Endodermal cell (in vitro differentiated cells): ENCODE measurements at regions not wholly inside any gene's neighbourhood (a gene's known extent, or its start where the extent isn't known, plus 50 kb on each side); places are given as distances from the start of the nearest gene placed in this dataset.

Source experiments
- DNase-seq: peaks from one replicate; pipeline ENCODE4 v3.0.0-alpha.2; 2017
- H3K27ac ChIP-seq: 2 replicates; pipeline ENCODE4 v1.5.1; 2013; ENCODE audit warnings: mild to moderate bottlenecking, low read depth, low read length, moderate library complexity
- H3K27me3 ChIP-seq: 2 replicates; pipeline ENCODE4 v1.6.1; 2013; ENCODE audit warnings: mild to moderate bottlenecking, low read length, moderate library complexity; ENCODE audit not compliant: insufficient read depth, control insufficient read depth, poor library complexity, severe bottlenecking
- H3K36me3 ChIP-seq: 2 replicates; pipeline ENCODE4 v1.7.0; 2013; ENCODE audit warnings: mild to moderate bottlenecking, low read length, moderate library complexity; ENCODE audit not compliant: control insufficient read depth, insufficient read depth
- H3K4me1 ChIP-seq: one replicate; pipeline ENCODE4 v1.7.0; 2013; ENCODE audit warnings: low read length; ENCODE audit not compliant: control insufficient read depth, insufficient read depth
- H3K4me3 ChIP-seq: 2 replicates; pipeline ENCODE4 v1.5.1; 2013; ENCODE audit warnings: mild to moderate bottlenecking, low read length, moderate library complexity
- H3K9ac ChIP-seq: 2 replicates; pipeline ENCODE4 v1.6.1; 2013; ENCODE audit warnings: mild to moderate bottlenecking, low read length, moderate library complexity; ENCODE audit not compliant: poor library complexity, severe bottlenecking; ENCODE audit errors: extremely low read depth
- H3K9me3 ChIP-seq: 2 replicates; pipeline ENCODE4 v1.6.1; 2013; ENCODE audit warnings: mild to moderate bottlenecking, low read length, moderate library complexity; ENCODE audit not compliant: control insufficient read depth
- H3K27ac Mint-ChIP-seq: 2 replicates; pipeline ENCODE4 v1.8.0; 2020; ENCODE audit warnings: mixed read lengths
- H3K27me3 Mint-ChIP-seq: 2 replicates; pipeline ENCODE4 v1.8.0; 2021; ENCODE audit warnings: mild to moderate bottlenecking, mixed read lengths; ENCODE audit not compliant: insufficient read depth
- H3K36me3 Mint-ChIP-seq: 2 replicates; pipeline ENCODE4 v1.8.0; 2020; ENCODE audit warnings: low read depth, mixed read lengths
- H3K4me1 Mint-ChIP-seq: 2 replicates; pipeline ENCODE4 v1.8.0; 2020; ENCODE audit warnings: mixed read lengths
- H3K4me3 Mint-ChIP-seq: 2 replicates; pipeline ENCODE4 v1.8.0; 2020; ENCODE audit warnings: mild to moderate bottlenecking, moderate library complexity, mixed read lengths
- H3K9me3 Mint-ChIP-seq: 2 replicates; pipeline ENCODE4 v1.8.0; 2020; ENCODE audit warnings: mild to moderate bottlenecking, mixed read lengths
- CTCF ChIP-seq: fragments of 200-600 bp; sonication (generic); conservative IDR thresholded peaks from 2 replicates; pipeline ENCODE4 v1.5.0; 2021; ENCODE audit warnings: antibody characterized with exemption, mild to moderate bottlenecking
- whole genome bisulfite sequencing, 2 experiments: methylation state at CpG; one replicate each; pipeline versions ENCODE4 v1.1.5 to v1.1.7; 2013; ENCODE audit warnings: missing lambda C conversion rate in 2 of 2, mixed read lengths in 1 of 2; ENCODE audit not compliant: insufficient coverage in 1 of 2, insufficient read length in 1 of 2; 5-methylcytosine and 5-hydroxymethylcytosine counted together

GRCh38 chrX:44092778-44093177 lies 119.6 kb upstream of the NDP start:
- H3K36me3 ChIP-seq: no peaks in the 10 kb centered on the region
- H3K4me1 ChIP-seq: no peaks in the 10 kb centered on the region
- no peak overlapping the region for H3K4me3 Mint-ChIP-seq
- H3K27ac Mint-ChIP-seq: no peak overlapping the region
- no peaks in the 10 kb centered on the region for H3K36me3 Mint-ChIP-seq
- H3K27me3 ChIP-seq: no peaks in the 10 kb centered on the region
- H3K9me3 ChIP-seq: no peaks in the 10 kb centered on the region
- H3K4me3 ChIP-seq: no peak overlapping the region
- no peak for DNase-seq
- TF ChIP-seq CTCF: no peak
- no peak overlapping the region for H3K27ac ChIP-seq
- peaks cover 39% of the 10 kb centered on the region for H3K9me3 Mint-ChIP-seq
- 82% methylated on average over 2 of the region's 2 CpGs; no CpG with 5 or more reads in 1 of the 2 experiments for WGBS, 2 experiments
- H3K9ac ChIP-seq: no peak overlapping the region
- no peaks in the 10 kb centered on the region for H3K27me3 Mint-ChIP-seq
- H3K4me1 Mint-ChIP-seq: no peaks in the 10 kb centered on the region

GRCh38 chrX:44088510-44089144 lies 115.4 kb upstream of the NDP start:
- H3K36me3 Mint-ChIP-seq: no peaks in the 10 kb centered on the region
- 87% methylated on average over 2 of the region's 6 CpGs; no CpG with 5 or more reads in 1 of the 2 experiments for WGBS, 2 experiments
- Histone ChIP-seq H3K27me3 (no peaks in the 10 kb centered on the region), H3K27ac (no peak overlapping the region), H3K9ac (no peak overlapping the region), H3K36me3 (no peaks in the 10 kb centered on the region), H3K4me3 (no peak overlapping the region), H3K4me1 (no peaks in the 10 kb centered on the region), H3K9me3 (no peaks in the 10 kb centered on the region)
- no peak overlapping the region for H3K27ac Mint-ChIP-seq
- H3K4me3 Mint-ChIP-seq: no peak overlapping the region
- H3K4me1 Mint-ChIP-seq: no peaks in the 10 kb centered on the region
- no peak for DNase-seq
- no peak for TF ChIP-seq CTCF
- H3K27me3 Mint-ChIP-seq: no peaks in the 10 kb centered on the region
- H3K9me3 Mint-ChIP-seq: peaks cover 46% of the 10 kb centered on the region

- WGBS, 2 experiments: 83% methylated on average over 1 of the region's 1 CpG; no CpG with 5 or more reads in 1 of the 2 experiments
- Mint-ChIP-seq H3K4me1 (no peaks in the 10 kb centered on the region), H3K36me3 (no peaks in the 10 kb centered on the region), H3K4me3 (no peak overlapping the region), H3K9me3 (peaks cover 53% of the 10 kb centered on the region), H3K27ac (no peak overlapping the region), H3K27me3 (no peaks in the 10 kb centered on the region)
- Histone ChIP-seq H3K9me3 (no peaks in the 10 kb centered on the region), H3K9ac (no peak overlapping the region), H3K27ac (no peak overlapping the region), H3K36me3 (no peaks in the 10 kb centered on the region), H3K4me3 (no peak overlapping the region), H3K27me3 (no peaks in the 10 kb centered on the region), H3K4me1 (no peaks in the 10 kb centered on the region)
- no peak for DNase-seq
- TF ChIP-seq CTCF: no peak
Observed at GRCh38 chrX:44085209-44085608, 112.0 kb upstream of the NDP start.
